Epidermal melanocyte (primary cell): ENCODE measurements at regions not wholly inside any gene's neighbourhood (a gene's known extent, or its start where the extent isn't known, plus 50 kb on each side); places are given as distances from the start of the nearest gene placed in this dataset.

Experiments
- DNase-seq: peaks from one replicate; pipeline ENCODE4 v3.0.0; 2011; ENCODE audit warnings: low spot score; ENCODE audit not compliant: insufficient read length

- DNase-seq, result no peak
Measured at GRCh38 chr13:105105471-105105870, 1430.0 kb downstream of the EFNB2 start.

DNA sequence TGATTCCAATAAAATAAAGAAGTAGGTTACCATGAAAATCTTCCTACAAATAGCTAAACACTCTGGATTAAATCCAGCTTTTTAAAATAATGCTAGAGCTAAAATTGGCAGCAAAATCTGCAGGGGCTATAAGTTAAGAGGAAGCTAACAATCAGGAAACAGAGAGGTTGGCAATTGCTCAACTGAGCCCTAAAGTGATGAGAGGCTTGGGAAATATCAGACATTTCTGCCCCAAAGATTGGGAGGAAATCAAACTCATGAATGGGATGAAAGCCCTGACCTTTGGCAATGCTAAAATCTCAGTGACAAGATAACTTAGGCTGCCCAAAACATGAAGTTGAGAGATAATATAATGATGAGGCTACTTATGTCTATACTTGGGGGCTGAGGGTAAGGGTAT is 1437.9 kb downstream of the EFNB2 start:
- DNase-seq, result no peak

DNA sequence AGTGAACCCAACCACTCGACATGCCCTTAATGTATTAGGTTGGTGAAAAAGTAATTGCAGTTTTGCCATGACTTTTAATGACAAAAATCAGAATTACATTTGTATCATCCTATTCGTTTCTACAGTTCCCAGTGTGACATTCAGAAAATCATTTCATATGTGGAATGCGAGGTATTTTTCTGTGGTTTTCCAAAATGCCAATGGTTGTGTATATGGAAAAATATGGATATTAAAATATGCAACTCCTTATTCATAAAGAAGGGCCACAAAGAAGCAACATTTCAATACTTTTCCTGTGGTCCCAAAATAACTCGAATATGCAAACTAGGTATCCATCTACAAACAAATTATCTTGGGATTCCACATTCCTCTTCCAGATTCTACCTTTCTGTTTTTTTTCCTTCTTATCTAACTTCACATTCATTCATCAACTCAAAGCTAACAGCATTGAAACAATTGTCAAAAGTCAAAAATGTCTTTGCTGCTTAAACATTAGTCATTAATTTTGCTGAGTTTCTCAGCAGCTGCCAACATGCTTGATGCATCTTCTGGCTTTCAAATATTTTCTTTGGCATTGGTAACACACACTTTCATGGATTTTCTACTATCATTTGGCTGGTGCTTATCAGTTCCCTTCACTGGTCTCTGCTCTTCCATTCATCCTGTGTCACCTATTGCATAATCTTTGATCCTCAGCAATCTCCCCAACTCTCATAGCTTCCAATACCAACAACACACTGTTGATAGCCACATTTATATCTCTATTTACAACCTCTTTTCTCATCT is 1445.4 kb downstream of the EFNB2 start:
- no peak for DNase-seq

DNA sequence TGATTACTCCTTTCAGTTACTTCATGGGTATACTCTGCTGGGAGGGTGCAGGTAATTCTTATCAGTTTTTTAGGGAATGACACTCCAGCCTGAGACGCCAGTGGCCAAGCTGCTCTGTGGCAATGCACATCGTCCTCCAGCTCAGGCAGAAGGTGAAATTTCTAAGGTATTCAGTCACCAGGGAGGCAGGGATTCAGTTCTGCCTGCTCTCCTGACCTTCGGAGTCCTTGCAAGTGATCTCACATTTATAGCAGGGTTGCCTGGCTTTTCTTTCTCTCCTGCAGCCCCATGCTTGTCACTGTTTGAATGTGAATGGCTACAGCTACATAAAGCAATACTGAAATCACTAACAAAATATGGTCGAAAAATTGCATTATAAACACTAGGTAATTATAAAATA is 1447.5 kb downstream of the EFNB2 start:
- no peak for DNase-seq

- no peak for DNase-seq
Measured at GRCh38 chr13:105084931-105085330, 1450.5 kb downstream of the EFNB2 start.

DNA sequence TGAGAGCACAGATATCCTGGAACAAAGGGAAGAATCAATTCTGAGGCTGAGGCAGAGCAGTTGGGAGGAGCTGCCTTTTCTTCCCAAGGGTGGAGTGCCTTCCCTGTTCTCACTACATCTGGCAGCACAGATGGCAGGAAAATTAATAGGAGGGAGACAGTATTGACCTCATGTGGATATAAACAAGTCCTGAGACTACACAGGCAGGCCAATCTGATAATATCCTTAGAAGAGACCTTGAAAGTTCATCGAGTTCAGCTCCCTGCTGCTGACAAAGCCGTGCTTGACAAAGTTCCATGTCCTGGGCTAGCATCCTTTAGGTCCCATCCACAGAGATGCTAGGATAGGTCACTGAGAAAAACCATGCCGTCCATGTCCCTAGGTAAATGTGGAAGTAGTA is 1451.5 kb downstream of the EFNB2 start:
- no peak for DNase-seq

GRCh38 chr13:105074755-105075154 is 1460.7 kb downstream of the EFNB2 start:
- DNase-seq, result no peak

GRCh38 chr13:105073041-105073440 is 1462.4 kb downstream of the EFNB2 start:
- no peak for DNase-seq

GRCh38 chr13:105070452-105070851 is 1465.0 kb downstream of the EFNB2 start:
- DNase-seq, result no peak

DNA sequence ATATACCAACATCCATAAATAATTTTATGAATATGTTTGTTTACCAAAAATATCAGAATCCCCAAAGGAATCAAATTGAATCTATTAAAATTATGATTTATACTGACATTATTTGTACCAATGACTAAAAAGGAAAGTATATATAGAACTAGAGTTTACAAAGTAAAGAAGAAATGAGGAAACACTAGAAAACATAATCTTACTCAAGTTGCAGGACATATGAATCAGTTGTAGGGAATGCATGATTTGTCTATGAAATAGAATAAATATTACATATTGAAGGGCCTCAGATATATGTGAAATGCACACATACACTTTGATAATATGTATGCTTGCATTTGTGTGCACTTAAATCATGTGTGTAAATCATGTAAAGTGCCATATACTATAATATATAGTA is 1466.4 kb downstream of the EFNB2 start:
- DNase-seq, result no peak

DNA sequence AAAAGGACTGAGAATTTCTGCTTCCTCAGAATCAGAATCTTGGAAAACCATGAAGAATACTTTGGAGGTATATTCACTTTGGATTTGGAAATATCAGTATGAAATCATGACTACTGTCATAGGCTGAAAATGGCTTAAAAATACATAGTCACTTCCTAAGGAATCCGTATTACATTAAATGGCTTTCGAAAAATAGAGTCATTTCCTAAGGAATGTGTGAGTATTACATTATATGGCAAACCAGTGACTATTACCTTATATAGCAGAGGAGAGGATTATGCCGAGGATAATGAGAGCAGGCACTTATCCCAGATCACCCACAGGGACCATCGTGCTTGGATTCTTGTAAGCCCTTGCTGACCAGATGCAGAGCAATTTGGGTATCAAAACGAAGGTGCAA is 1471.8 kb downstream of the EFNB2 start:
- DNase-seq, result no peak

GRCh38 chr13:105059786-105060185 is 1475.7 kb downstream of the EFNB2 start:
- DNase-seq, result no peak

DNA sequence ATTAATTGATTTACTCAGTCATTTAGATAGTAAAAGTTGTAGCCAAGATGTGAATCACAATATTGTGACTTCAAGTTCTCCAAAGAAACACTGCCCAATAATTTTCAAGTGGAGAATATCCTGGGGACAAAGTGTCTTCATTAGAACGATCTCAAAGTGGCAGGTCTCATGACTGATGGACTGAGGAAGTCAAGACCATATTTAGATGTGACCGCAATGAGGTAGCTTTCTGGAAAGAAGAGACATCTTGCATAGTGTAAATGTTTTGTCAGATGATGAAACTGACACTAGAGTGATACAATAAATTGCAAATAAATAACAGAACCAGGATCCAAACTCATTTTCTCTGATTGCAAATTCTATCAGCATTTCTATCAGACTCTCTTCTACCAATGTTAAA is 1476.9 kb downstream of the EFNB2 start:
- no peak for DNase-seq

DNA sequence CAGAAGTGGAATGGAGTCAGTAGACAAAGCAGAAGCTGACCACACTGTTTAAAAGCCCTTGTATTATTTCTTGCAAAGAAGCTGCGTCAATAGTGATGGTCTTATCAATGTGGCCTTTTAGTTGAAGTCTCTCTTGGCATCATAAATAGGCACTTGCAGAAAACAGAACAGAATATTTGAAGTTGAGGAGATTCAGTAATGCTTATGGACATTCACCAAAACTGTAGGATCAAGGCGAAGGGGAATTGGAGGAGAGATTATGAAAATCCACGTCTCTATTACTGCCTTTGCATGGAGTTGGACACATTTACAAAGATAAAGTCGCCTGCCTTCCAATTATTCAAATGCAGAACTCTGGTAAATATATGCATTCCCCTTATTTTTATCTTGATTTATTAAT is 1482.8 kb downstream of the EFNB2 start:
- no peak for DNase-seq

DNA sequence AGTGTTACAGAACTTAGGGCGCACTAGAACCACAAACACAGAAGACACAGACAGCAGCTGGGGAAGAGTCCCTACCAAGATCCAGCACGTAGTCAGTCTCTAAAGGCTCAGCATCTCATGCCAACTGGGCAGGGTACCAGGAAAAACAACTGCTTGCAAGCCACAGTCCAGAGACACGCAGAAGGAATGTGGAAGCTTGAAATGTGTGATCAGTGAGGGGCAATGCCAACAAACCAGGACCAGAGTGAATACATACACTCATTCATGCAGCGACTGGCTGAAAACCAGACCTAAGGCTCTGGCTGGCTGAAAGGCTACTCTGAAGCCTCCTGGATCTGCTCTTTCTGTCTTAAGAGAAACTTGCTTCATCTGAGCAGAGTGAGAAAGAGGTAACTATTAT is 1484.8 kb downstream of the EFNB2 start:
- DNase-seq, result no peak

DNA sequence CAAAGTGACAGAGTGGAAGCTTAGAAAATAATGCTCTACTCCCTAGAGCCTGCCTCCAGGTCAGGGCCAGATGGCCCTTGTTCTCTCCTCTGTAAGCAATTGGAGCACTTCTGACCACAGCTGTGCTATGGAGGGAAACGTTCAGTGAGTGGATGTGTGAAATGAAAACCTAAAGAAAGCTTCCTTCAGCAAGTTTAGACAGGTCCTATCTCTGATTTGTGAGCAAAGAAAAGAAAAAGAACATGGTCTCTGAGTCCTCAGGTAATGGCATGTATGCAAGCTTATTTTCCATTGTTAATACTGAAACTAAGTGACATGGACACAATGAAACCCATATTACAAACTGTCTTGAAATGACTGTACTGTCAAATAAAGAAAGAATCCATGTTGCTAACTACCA is 1486.8 kb downstream of the EFNB2 start:
- DNase-seq, result no peak

GRCh38 chr13:105047676-105048295 is 1487.7 kb downstream of the EFNB2 start:
- no peak for DNase-seq

DNA sequence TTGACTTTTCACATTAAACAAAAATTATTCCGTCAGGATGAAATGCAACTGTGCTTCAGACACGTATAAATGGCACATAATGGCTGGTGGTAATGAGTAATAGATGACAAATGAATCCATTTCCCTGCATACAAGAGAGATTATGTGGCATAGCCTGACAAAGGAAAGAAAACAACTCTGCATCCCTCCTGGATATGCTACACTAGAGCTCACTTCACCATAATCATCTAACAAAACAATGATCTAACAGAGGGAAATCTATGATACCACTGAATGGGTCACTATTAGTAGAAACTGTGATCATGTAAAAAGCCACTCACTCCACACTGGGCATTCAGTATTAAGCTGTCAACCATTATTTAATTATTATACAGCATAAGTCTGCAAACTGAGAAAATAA is 1498.4 kb downstream of the EFNB2 start:
- DNase-seq, result no peak

GRCh38 chr13:105035092-105035491 is 1500.4 kb downstream of the EFNB2 start:
- no peak for DNase-seq

DNA sequence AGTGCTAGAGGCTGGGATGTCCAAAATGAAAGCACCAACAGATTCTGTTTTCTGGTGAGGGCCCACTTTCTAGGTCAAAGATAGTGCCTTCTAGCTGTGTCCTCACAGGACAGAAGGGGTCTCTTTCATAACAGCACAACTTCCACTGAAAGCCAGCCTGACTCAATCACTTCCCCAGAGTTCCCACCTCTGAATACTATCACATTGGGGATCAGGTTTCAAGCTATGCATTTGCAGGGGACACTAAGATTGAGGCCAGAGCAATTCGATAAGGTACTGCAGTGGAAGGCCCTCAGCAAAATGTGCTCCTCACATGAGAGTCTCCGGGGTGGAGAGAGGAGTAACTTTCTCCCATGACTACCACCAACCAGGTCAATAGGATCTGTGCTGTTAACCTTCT is 1501.5 kb downstream of the EFNB2 start:
- no peak for DNase-seq

DNA sequence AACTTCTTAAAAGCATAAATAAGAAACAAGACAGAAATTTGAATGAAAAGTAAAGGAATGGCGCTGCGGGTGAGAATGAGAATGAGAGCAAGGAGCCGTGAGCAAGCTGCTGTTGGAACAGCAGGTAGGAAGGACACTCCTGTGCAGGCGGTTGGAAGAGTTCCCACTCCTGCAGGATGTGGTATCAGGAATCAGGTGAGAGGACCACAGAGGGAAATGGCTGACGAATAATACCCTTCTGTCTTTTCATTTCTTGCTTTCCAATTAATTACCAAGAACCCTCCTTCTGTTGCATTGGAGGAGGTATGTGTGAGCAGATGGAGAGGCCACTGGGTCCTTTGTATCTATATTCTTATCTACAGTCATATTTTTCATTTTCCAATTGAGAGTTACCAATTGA is 1504.2 kb downstream of the EFNB2 start:
- DNase-seq, result no peak

DNA sequence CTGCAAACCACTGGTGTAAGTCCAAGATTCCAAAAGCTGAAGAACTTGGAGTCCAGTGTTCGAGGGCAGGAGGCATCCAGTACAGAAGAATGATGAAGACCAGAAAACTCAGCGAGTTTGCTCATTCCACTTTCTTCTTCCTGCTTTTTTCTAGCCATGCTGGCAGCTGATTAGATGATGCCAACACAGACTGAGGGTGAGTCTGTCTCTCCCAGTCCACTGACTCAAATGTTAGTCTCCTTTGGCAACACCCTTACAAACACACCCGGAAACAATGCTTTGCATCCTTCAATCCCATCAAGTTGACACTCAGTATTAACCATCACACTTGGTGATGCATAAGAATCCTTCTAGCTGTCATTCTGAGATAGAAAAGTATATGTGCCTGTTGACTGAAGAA is 1504.6 kb downstream of the EFNB2 start:
- no peak for DNase-seq

GRCh38 chr13:105019073-105019472 is 1516.4 kb downstream of the EFNB2 start:
- DNase-seq, result no peak
